ENCODE measurements at regions not wholly inside any gene's neighbourhood (a gene's known extent, or its start where the extent isn't known, plus 50 kb on each side); places are given as distances from the start of the nearest gene placed in this dataset.

DNA sequence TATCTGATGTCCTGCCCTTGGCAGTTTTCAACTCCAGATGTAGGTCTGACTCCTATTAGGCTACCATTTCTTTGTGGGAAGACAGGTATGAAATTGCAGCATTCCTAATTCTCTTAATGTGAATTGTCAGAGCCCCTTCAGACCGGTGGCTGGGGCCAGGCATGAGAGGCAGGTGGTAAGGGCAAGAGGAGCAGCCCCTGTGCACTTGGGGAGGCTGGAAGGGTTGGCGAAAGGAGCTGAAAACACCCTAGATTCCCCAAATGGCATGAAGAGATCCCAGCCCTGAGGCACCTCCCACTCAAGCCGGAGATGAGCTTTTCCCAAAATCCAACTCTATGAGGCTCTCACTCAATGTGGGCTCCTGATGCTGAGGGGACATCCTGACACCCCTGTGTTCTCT lies 453.2 kb downstream of the NR2F2 start:
- 75 to 90% (median 87%) methylated on average over 2 to 3 of the region's 3 CpGs for WGBS, 4 donors
- no peak for DNase-seq
- Histone ChIP-seq H3K36me3 (replicated peaks in 1 of 2) (no peaks in the 10 kb centered on the region), H3K4me1 (replicated peaks in 1 of 2) (no peaks in the 10 kb centered on the region), H3K27ac (no peak overlapping the region), H3K4me3 (no peak overlapping the region), H3K27me3 (no peaks in the 10 kb centered on the region), H3K9me3 (replicated peaks in 1 of 3) (no peaks in the 10 kb centered on the region)
- intact Hi-C loops (cut with DNase I): no loop called here
- TF ChIP-seq, protein P1, sequence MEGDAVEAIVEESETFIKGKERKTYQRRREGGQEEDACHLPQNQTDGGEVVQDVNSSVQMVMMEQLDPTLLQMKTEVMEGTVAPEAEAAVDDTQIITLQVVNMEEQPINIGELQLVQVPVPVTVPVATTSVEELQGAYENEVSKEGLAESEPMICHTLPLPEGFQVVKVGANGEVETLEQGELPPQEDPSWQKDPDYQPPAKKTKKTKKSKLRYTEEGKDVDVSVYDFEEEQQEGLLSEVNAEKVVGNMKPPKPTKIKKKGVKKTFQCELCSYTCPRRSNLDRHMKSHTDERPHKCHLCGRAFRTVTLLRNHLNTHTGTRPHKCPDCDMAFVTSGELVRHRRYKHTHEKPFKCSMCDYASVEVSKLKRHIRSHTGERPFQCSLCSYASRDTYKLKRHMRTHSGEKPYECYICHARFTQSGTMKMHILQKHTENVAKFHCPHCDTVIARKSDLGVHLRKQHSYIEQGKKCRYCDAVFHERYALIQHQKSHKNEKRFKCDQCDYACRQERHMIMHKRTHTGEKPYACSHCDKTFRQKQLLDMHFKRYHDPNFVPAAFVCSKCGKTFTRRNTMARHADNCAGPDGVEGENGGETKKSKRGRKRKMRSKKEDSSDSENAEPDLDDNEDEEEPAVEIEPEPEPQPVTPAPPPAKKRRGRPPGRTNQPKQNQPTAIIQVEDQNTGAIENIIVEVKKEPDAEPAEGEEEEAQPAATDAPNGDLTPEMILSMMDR (IDR thresholded peaks at IDR 0.05): no peak
- TF ChIP-seq POLR2A (IDR thresholded peaks at IDR 0.05): no peak

GRCh38 chr15:96790004-96790403 lies 459.5 kb downstream of the NR2F2 start:
- no peak for TF ChIP-seq POLR2A (IDR thresholded peaks at IDR 0.05)
- TF ChIP-seq, protein P1 (IDR thresholded peaks at IDR 0.05): no peak
- DNase-seq: no peak
- WGBS, 4 donors: 40 to 68% (median 52%) methylated on average over 2 of the region's 2 CpGs

GRCh38 chr15:96792216-96792615 lies 461.7 kb downstream of the NR2F2 start:
- no peaks in the 10 kb centered on the region for H3K4me1 ChIP-seq (replicated peaks in 1 of 2)
- TF ChIP-seq POLR2A (IDR thresholded peaks at IDR 0.05): no peak
- TF ChIP-seq, protein P1 (IDR thresholded peaks at IDR 0.05): no peak
- no peak overlapping the region for H3K27ac ChIP-seq
- no peak for DNase-seq
- 57 to 79% (median 72%) methylated on average over 3 of the region's 3 CpGs for WGBS, 4 donors
- no peaks in the 10 kb centered on the region for H3K36me3 ChIP-seq (replicated peaks in 1 of 2)
- no peaks in the 10 kb centered on the region for H3K9me3 ChIP-seq (replicated peaks in 1 of 3)
- intact Hi-C loops (cut with DNase I): no loop called here
- H3K4me3 ChIP-seq: no peak overlapping the region
- H3K27me3 ChIP-seq: no peaks in the 10 kb centered on the region

More at GRCh38 chr15:96790004-96790403, 459.5 kb downstream of the NR2F2 start:
- intact Hi-C loops (cut with DNase I): no loop called here
- H3K36me3 ChIP-seq (replicated peaks in 1 of 2): no peaks in the 10 kb centered on the region
- H3K9me3 ChIP-seq (replicated peaks in 1 of 3): no peaks in the 10 kb centered on the region
- H3K4me3 ChIP-seq: no peak overlapping the region
- no peaks in the 10 kb centered on the region for H3K27me3 ChIP-seq
- H3K4me1 ChIP-seq (replicated peaks in 1 of 2): no peaks in the 10 kb centered on the region
- H3K27ac ChIP-seq: no peak overlapping the region

GRCh38 chr15:96796841-96797240 lies 466.3 kb downstream of the NR2F2 start:
- Histone ChIP-seq H3K9me3 (replicated peaks in 1 of 3) (no peaks in the 10 kb centered on the region), H3K27me3 (no peaks in the 10 kb centered on the region), H3K36me3 (replicated peaks in 1 of 2) (no peaks in the 10 kb centered on the region), H3K4me1 (replicated peaks in 1 of 2) (no peaks in the 10 kb centered on the region), H3K27ac (no peak overlapping the region), H3K4me3 (no peak overlapping the region)
- intact Hi-C loops (cut with DNase I): no loop called here
- DNase-seq: no peak
- WGBS, 4 donors: 85 to 93% (median 89%) methylated on average over 9 to 11 of the region's 11 CpGs
- no peak for TF ChIP-seq POLR2A (IDR thresholded peaks at IDR 0.05)
- TF ChIP-seq, protein P1 (IDR thresholded peaks at IDR 0.05): no peak
